ENCODE measurements at regions not wholly inside any gene's neighbourhood (a gene's known extent, or its start where the extent isn't known, plus 50 kb on each side); places are given as distances from the start of the nearest gene placed in this dataset.

GRCh38 chr3:194218646-194219453, 82.9 kb downstream of the HES1 start:
- DNase-seq, result no peak

- DNase-seq, result no peak
Measured at GRCh38 chr3:194219826-194220410, 84.0 kb downstream of the HES1 start.

- DNase-seq, result no peak
Measured at GRCh38 chr3:194220901-194221326, 85.0 kb downstream of the HES1 start.

GRCh38 chr3:194221336-194221735, 85.4 kb downstream of the HES1 start:
- DNase-seq, result no peak

GRCh38 chr3:194223951-194224350, 88.0 kb downstream of the HES1 start:
- DNase-seq, result no peak

GRCh38 chr3:194224471-194225417, 88.8 kb downstream of the HES1 start:
- no peak for DNase-seq

- DNase-seq, result no peak
Measured at GRCh38 chr3:194225418-194225812, 89.5 kb downstream of the HES1 start.

GRCh38 chr3:194225988-194226663, 90.2 kb downstream of the HES1 start:
- no peak for DNase-seq

- DNase-seq, result no peak
Measured at GRCh38 chr3:194231929-194232832, 96.2 kb downstream of the HES1 start.

GRCh38 chr3:194233150-194233549, 97.2 kb downstream of the HES1 start:
- DNase-seq, result no peak

- DNase-seq, result no peak
Measured at GRCh38 chr3:194235160-194235559, 99.2 kb downstream of the HES1 start.

- no peak for DNase-seq
Measured at GRCh38 chr3:194237110-194237509, 101.2 kb downstream of the HES1 start.

GRCh38 chr3:194240766-194241165, 104.8 kb downstream of the HES1 start:
- DNase-seq, result no peak

GRCh38 chr3:194243172-194243837, 107.4 kb downstream of the HES1 start:
- DNase-seq, result no peak

GRCh38 chr3:194244167-194244566, 107.0 kb downstream of the CPN2 start:
- no peak for DNase-seq

- DNase-seq, result no peak
Measured at GRCh38 chr3:194245474-194245873, 105.7 kb downstream of the CPN2 start.

GRCh38 chr3:194245975-194246561, 105.1 kb downstream of the CPN2 start:
- DNase-seq, result no peak

- no peak for DNase-seq
Measured at GRCh38 chr3:194246709-194247349, 104.3 kb downstream of the CPN2 start.

- DNase-seq, result no peak
Measured at GRCh38 chr3:194247350-194247740, 103.8 kb downstream of the CPN2 start.
